Neural crest cell (in vitro differentiated cells): ENCODE measurements at regions not wholly inside any gene's neighbourhood (a gene's known extent, or its start where the extent isn't known, plus 50 kb on each side); places are given as distances from the start of the nearest gene placed in this dataset.
"Not testable (repeated sequence)": the region's sequence is repeated elsewhere in the genome, so short reads cannot be mapped to it uniquely, and the experiment has no call there.

Source experiments
- DNase-seq: peaks from one replicate; pipeline ENCODE4 v3.0.0; 2021; ENCODE audit warnings: low read depth, mixed read lengths, low spot score
- H3K27ac Mint-ChIP-seq: one replicate; pipeline ENCODE4 v1.8.0; 2021; ENCODE audit warnings: mild to moderate bottlenecking, mixed read lengths; ENCODE audit not compliant: unreplicated experiment
- H3K27me3 Mint-ChIP-seq: 2 replicates; pipeline ENCODE4 v1.8.0; 2021; ENCODE audit warnings: low read depth, mild to moderate bottlenecking, mixed read lengths
- H3K36me3 Mint-ChIP-seq: 2 replicates; pipeline ENCODE4 v1.8.0; 2021; ENCODE audit warnings: low read depth, mild to moderate bottlenecking, mixed read lengths
- H3K4me1 Mint-ChIP-seq: 2 replicates; pipeline ENCODE4 v1.8.0; 2021; ENCODE audit warnings: mixed read lengths
- H3K4me3 Mint-ChIP-seq: one replicate; pipeline ENCODE4 v1.8.0; 2021; ENCODE audit warnings: mild to moderate bottlenecking, mixed read lengths
- H3K9me3 Mint-ChIP-seq: 2 replicates; pipeline ENCODE4 v1.8.0; 2021; ENCODE audit warnings: mixed read lengths
- TF ChIP-seq, protein P1 (sequence below): fragments of 200-600 bp; sonication (generic); conservative IDR thresholded peaks from 2 replicates; pipeline ENCODE4 v1.5.0; 2021; ENCODE audit warnings: antibody characterized with exemption, mild to moderate bottlenecking

GRCh38 chr9:31582561-31582960 is 801.9 kb upstream of the ACO1 start:
- Mint-ChIP-seq H3K4me3 (no peak overlapping the region), H3K9me3 (peaks cover 3% of the 10 kb centered on the region), H3K27me3 (no peaks in the 10 kb centered on the region), H3K36me3 (no peaks in the 10 kb centered on the region), H3K27ac (no peak overlapping the region), H3K4me1 (no peaks in the 10 kb centered on the region)
- no peak for DNase-seq
- TF ChIP-seq, protein P1, sequence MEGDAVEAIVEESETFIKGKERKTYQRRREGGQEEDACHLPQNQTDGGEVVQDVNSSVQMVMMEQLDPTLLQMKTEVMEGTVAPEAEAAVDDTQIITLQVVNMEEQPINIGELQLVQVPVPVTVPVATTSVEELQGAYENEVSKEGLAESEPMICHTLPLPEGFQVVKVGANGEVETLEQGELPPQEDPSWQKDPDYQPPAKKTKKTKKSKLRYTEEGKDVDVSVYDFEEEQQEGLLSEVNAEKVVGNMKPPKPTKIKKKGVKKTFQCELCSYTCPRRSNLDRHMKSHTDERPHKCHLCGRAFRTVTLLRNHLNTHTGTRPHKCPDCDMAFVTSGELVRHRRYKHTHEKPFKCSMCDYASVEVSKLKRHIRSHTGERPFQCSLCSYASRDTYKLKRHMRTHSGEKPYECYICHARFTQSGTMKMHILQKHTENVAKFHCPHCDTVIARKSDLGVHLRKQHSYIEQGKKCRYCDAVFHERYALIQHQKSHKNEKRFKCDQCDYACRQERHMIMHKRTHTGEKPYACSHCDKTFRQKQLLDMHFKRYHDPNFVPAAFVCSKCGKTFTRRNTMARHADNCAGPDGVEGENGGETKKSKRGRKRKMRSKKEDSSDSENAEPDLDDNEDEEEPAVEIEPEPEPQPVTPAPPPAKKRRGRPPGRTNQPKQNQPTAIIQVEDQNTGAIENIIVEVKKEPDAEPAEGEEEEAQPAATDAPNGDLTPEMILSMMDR: no peak

GRCh38 chr9:31585158-31585557 is 799.3 kb upstream of the ACO1 start:
- Mint-ChIP-seq H3K36me3 (no peaks in the 10 kb centered on the region), H3K4me3 (no peak overlapping the region), H3K27me3 (no peaks in the 10 kb centered on the region), H3K4me1 (no peaks in the 10 kb centered on the region), H3K27ac (no peak overlapping the region), H3K9me3 (peaks cover 3% of the 10 kb centered on the region)
- no peak for DNase-seq
- TF ChIP-seq, protein P1: no peak

- Mint-ChIP-seq H3K27ac (no peak overlapping the region), H3K4me1 (no peaks in the 10 kb centered on the region), H3K4me3 (no peak overlapping the region), H3K9me3 (peaks cover 3% of the 10 kb centered on the region), H3K36me3 (no peaks in the 10 kb centered on the region), H3K27me3 (no peaks in the 10 kb centered on the region)
- TF ChIP-seq, protein P1: no peak
- DNase-seq: no peak
Observed at GRCh38 chr9:31587146-31587545, 797.3 kb upstream of the ACO1 start.

DNA sequence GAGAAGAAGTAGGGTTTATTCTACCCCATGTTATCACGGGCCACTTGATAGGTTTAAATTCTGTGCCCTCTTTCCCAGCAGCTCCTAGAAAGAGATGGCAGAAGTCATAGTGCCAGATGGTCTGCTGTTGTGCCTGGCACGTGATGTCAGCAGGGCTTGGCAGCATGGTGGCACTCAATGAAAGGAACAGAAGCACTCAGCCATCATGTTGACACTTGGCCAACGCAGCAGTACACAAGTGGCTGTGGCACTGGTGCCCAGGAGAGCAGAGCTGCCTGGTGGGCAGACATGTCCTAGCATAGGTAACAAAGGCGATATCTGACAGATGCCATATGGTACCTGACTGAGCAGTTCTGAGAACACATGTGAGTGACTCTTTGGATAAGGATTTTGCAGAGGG is 796.4 kb upstream of the ACO1 start:
- Mint-ChIP-seq H3K36me3 (no peaks in the 10 kb centered on the region), H3K4me3 (no peak overlapping the region), H3K27me3 (no peaks in the 10 kb centered on the region), H3K27ac (no peak overlapping the region), H3K4me1 (no peaks in the 10 kb centered on the region), H3K9me3 (peaks cover 3% of the 10 kb centered on the region)
- no peak for DNase-seq
- TF ChIP-seq, protein P1: no peak

GRCh38 chr9:31588756-31589155 is 795.7 kb upstream of the ACO1 start:
- no peak for DNase-seq
- Mint-ChIP-seq H3K9me3 (no peaks in the 10 kb centered on the region), H3K36me3 (no peaks in the 10 kb centered on the region), H3K27ac (no peak overlapping the region), H3K4me3 (no peak overlapping the region), H3K27me3 (no peaks in the 10 kb centered on the region), H3K4me1 (no peaks in the 10 kb centered on the region)
- TF ChIP-seq, protein P1: no peak

DNA sequence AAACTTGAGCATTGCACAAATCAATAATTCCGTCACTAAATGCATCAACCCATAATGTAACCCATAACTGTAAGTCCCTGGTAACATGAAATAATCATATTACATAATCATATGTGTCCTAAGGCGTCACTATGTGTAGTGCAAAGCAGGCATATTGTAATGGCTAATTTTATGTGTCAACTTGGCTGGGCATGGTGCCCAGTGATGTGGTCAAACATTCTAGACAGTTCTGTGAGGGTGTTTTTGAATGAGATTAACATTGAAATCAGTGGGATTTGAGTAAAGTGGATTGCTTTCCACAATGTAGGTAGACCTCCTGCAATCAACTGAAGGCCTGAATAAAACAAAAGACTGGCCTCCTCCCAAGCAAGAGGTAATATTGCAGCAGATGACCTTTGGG is 794.4 kb upstream of the ACO1 start:
- H3K27me3 Mint-ChIP-seq: no peaks in the 10 kb centered on the region

DNA sequence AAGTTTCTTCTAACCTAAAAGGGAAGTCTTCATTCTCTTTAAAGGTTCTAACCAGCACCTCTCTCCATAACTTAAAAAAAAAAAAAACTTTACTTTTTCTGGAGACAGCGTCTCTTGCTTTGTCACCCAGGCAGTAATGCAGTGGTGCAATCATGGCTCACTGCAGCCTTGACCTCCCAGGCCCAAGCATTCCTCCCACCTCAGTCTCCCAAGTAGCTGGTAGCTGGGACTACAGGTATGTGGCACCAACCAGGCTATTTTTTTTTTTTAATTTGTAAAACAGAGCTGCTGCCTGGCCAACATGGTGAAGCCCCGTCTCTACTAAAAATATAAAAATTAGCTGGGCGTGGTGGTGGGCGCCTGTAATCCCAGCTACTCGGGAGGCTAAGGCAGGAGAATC is 787.4 kb upstream of the ACO1 start:
- not testable (repeated sequence) for H3K27ac Mint-ChIP-seq, H3K9me3 Mint-ChIP-seq

More for the DNA sequence above, 794.4 kb upstream of the ACO1 start:
- Mint-ChIP-seq H3K36me3 (no peaks in the 10 kb centered on the region), H3K4me3 (no peak overlapping the region), H3K4me1 (no peaks in the 10 kb centered on the region), H3K9me3 (no peaks in the 10 kb centered on the region), H3K27ac (no peak overlapping the region)
- no peak for DNase-seq
- TF ChIP-seq, protein P1: no peak

More for the DNA sequence above, 787.4 kb upstream of the ACO1 start:
- not testable (repeated sequence) for H3K27me3 Mint-ChIP-seq, H3K36me3 Mint-ChIP-seq, H3K4me1 Mint-ChIP-seq, H3K4me3 Mint-ChIP-seq, DNase-seq
